ENCODE measurements at regions not wholly inside any gene's neighbourhood (a gene's known extent, or its start where the extent isn't known, plus 50 kb on each side); places are given as distances from the start of the nearest gene placed in this dataset.
"Not testable (repeated sequence)": the region's sequence is repeated elsewhere in the genome, so short reads cannot be mapped to it uniquely, and the experiment has no call there.

DNA sequence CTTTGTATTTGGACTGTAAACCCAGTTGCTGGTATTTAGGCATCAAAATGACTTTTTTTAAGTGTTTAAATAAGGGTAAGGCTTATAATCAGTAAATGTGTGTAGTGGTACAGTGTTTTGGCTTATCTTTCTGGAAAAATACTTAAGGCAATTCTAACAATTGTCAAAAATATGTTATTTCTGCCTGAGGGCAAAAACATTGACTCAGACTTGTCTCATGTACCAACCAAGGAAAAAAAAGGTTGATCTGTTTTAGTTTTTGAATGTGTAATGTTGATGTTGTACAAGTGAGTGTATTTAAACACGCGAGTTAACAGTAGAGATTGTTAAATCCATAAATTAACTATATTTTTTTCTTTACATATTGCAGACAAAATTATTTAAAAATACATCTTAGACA, 277.8 kb upstream of the TYRP1 start:
- no peaks in the 10 kb centered on the region for H3K9me3 Mint-ChIP-seq (ENCODE audit: unreplicated experiment)
- TF ChIP-seq, protein P1, sequence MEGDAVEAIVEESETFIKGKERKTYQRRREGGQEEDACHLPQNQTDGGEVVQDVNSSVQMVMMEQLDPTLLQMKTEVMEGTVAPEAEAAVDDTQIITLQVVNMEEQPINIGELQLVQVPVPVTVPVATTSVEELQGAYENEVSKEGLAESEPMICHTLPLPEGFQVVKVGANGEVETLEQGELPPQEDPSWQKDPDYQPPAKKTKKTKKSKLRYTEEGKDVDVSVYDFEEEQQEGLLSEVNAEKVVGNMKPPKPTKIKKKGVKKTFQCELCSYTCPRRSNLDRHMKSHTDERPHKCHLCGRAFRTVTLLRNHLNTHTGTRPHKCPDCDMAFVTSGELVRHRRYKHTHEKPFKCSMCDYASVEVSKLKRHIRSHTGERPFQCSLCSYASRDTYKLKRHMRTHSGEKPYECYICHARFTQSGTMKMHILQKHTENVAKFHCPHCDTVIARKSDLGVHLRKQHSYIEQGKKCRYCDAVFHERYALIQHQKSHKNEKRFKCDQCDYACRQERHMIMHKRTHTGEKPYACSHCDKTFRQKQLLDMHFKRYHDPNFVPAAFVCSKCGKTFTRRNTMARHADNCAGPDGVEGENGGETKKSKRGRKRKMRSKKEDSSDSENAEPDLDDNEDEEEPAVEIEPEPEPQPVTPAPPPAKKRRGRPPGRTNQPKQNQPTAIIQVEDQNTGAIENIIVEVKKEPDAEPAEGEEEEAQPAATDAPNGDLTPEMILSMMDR (IDR thresholded peaks at IDR 0.05; ENCODE audit: unreplicated experiment): no peak
- H3K27ac Mint-ChIP-seq (ENCODE audit: unreplicated experiment): no peak overlapping the region
- no peak for DNase-seq (ENCODE audit: low spot score)
- H3K27me3 Mint-ChIP-seq (ENCODE audit: unreplicated experiment): no peaks in the 10 kb centered on the region
- no peaks in the 10 kb centered on the region for H3K36me3 Mint-ChIP-seq (ENCODE audit: low read depth, unreplicated experiment)
- H3K4me1 Mint-ChIP-seq (ENCODE audit: unreplicated experiment): peaks cover 10% of the 10 kb centered on the region
- no peak overlapping the region for H3K4me3 Mint-ChIP-seq (ENCODE audit: unreplicated experiment)

DNA sequence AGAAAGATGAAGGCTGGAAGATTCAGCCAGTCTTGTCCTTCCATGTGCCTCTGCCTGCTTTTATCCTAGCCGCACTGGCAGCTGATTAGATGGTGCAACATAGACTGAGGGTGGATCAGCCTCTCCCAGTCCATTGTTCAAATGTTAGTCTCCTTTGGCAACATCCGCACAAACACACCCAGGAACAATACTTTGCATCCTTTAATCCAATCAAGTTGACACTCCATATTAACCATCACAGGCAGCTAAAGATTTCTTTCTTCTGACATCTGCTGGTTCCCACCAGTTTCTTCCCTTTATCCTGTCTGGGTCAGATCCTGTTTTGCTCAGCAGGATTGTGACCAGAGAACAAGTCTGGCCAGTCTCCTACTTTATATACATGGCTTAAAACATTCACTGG, 276.5 kb upstream of the TYRP1 start:
- H3K4me3 Mint-ChIP-seq (ENCODE audit: unreplicated experiment): no peak overlapping the region
- no peaks in the 10 kb centered on the region for H3K27me3 Mint-ChIP-seq (ENCODE audit: unreplicated experiment)
- no peaks in the 10 kb centered on the region for H3K36me3 Mint-ChIP-seq (ENCODE audit: low read depth, unreplicated experiment)
- TF ChIP-seq, protein P1 (IDR thresholded peaks at IDR 0.05; ENCODE audit: unreplicated experiment): no peak
- peak overlapping the region; percentile 49 for H3K27ac Mint-ChIP-seq (ENCODE audit: unreplicated experiment)
- no peak for DNase-seq (ENCODE audit: low spot score)
- no peaks in the 10 kb centered on the region for H3K9me3 Mint-ChIP-seq (ENCODE audit: unreplicated experiment)
- H3K4me1 Mint-ChIP-seq (ENCODE audit: unreplicated experiment): peaks cover 10% of the 10 kb centered on the region

DNA sequence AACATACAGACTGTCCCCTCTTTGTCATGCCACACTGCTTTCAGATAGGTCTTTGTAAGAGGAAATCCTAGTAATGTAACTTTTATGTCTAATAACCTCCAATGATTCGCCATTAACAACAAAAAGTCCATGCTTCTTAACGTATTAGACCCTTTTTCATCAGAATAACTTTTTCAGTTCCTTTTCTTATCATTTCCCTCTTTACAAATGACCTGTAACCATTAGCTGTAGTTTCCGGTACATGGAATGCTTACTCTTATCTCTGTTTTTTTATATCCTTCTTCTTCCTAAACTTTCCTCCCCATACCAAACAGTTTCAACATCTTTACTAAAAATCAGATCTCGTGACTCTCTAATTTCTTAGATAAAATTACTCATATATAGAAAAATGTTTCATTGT, 268.9 kb upstream of the TYRP1 start:
- no peak for DNase-seq (ENCODE audit: low spot score)
- Mint-ChIP-seq H3K4me1 (ENCODE audit: unreplicated experiment) (no peaks in the 10 kb centered on the region), H3K4me3 (ENCODE audit: unreplicated experiment) (no peak overlapping the region), H3K9me3 (ENCODE audit: unreplicated experiment) (no peaks in the 10 kb centered on the region), H3K27ac (ENCODE audit: unreplicated experiment) (no peak overlapping the region), H3K36me3 (ENCODE audit: low read depth, unreplicated experiment) (no peaks in the 10 kb centered on the region), H3K27me3 (ENCODE audit: unreplicated experiment) (no peaks in the 10 kb centered on the region)
- TF ChIP-seq, protein P1 (IDR thresholded peaks at IDR 0.05; ENCODE audit: unreplicated experiment): no peak

DNA sequence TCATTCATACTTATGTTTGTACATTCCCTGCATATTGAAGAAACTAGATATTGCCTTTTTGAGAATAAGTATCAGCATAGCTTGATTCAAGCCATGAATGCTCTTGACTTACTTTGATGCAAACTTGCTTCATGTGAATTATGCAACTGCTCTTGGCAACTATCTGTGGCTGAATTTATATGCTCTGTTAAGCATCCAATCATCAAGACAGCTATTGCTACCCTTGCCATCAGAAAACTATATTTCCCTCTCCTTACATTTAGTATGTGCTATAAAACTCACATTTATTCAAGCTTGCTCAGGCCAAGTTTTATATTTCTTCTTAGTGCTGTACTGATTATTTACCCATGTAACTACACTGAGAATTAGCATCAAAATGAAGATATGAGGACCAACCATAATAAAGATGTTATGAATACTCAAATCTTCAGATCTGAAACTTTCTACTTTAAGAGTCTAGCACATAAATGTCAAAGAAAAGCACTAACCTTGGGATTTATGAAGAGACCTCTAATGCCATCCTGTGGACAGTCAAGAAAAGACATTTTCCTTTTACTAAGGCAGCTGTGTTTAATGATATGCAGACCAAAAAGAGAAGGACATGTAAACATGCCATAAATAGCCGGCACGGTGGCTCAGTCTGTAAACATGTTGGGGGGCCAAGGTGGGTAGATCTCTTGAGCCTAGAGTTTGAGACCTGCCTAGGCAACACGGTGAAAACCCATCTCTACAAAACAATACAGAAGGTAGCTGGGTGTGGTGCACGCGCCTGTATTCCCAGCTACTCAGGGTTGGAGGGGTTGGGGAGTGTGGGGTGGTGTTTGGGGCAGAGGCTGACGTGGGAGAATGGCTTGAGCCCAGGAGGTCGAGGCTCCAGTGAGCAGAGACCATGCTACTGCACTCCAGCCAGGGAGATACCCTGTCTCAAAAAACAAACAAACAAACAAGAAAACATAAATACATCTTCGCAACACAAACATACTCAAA, 267.0 kb upstream of the TYRP1 start:
- Mint-ChIP-seq H3K27me3 (ENCODE audit: unreplicated experiment) (no peaks in the 10 kb centered on the region), H3K9me3 (ENCODE audit: unreplicated experiment) (no peaks in the 10 kb centered on the region), H3K4me1 (ENCODE audit: unreplicated experiment) (no peaks in the 10 kb centered on the region), H3K4me3 (ENCODE audit: unreplicated experiment) (no peak overlapping the region), H3K36me3 (ENCODE audit: low read depth, unreplicated experiment) (no peaks in the 10 kb centered on the region), H3K27ac (ENCODE audit: unreplicated experiment) (no peak overlapping the region)
- no peak for DNase-seq (ENCODE audit: low spot score)
- TF ChIP-seq, protein P1 (IDR thresholded peaks at IDR 0.05; ENCODE audit: unreplicated experiment): no peak

DNA sequence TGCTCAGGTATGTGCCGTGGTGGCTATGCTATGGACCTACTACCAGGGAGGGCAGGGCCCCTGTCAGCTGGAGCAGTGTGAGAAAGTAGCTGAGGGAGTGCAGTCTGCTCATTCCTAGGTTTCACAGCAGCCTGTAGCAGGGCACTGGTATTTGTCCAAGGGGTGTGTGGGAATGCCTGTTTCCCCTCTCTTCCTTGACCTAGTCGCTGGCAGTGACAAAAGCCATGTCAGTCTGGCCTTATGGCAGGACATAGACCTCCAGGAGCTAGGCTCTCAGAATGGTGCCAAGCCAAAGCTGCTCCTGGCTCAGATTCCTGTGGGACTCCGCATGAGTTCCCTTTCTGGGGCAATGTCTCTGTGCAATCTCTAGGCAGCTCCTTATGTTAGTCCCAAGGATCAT, 253.9 kb upstream of the TYRP1 start:
- no peaks in the 10 kb centered on the region for H3K4me1 Mint-ChIP-seq (ENCODE audit: unreplicated experiment)
- no peak overlapping the region for H3K4me3 Mint-ChIP-seq (ENCODE audit: unreplicated experiment)
- TF ChIP-seq, protein P1 (IDR thresholded peaks at IDR 0.05; ENCODE audit: unreplicated experiment): no peak
- H3K9me3 Mint-ChIP-seq (ENCODE audit: unreplicated experiment): no peaks in the 10 kb centered on the region
- no peaks in the 10 kb centered on the region for H3K36me3 Mint-ChIP-seq (ENCODE audit: low read depth, unreplicated experiment)
- DNase-seq (ENCODE audit: low spot score): no peak
- H3K27me3 Mint-ChIP-seq (ENCODE audit: unreplicated experiment): no peaks in the 10 kb centered on the region
- H3K27ac Mint-ChIP-seq (ENCODE audit: unreplicated experiment): no peak overlapping the region

DNA sequence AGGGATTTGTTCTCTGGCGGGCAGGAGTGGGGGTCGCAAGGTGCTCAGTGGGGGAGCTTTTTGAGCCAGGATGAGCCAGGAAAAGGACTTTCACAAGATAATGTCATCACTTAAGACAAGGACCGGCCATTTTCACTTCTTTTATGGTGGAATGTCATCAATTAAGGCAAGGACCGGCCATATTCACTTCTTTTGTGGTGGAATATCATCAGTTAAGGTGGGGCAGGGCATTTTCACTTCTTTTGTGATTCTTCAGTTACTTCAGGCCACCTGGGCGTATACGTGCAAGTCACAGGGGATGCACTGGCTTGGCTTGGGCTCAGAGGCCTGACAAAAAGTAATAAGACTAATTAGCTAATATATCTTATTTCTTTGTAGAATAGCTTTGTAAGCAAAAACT, 252.1 kb upstream of the TYRP1 start:
- H3K4me1 Mint-ChIP-seq (ENCODE audit: unreplicated experiment); DNase-seq (ENCODE audit: low spot score); H3K4me3 Mint-ChIP-seq (ENCODE audit: unreplicated experiment); H3K9me3 Mint-ChIP-seq (ENCODE audit: unreplicated experiment); H3K27me3 Mint-ChIP-seq (ENCODE audit: unreplicated experiment); H3K27ac Mint-ChIP-seq (ENCODE audit: unreplicated experiment); H3K36me3 Mint-ChIP-seq (ENCODE audit: low read depth, unreplicated experiment): not testable (repeated sequence)
